Activated naive CD4-positive, alpha-beta T cell treated with anti-CD3 and anti-CD28 coated beads, Interleukin-2, amount 10 ng/mL, durations not matched to agents 7 days and 5 days (primary cell): ENCODE measurements at regions not wholly inside any gene's neighbourhood (a gene's known extent, or its start where the extent isn't known, plus 50 kb on each side); places are given as distances from the start of the nearest gene placed in this dataset.

Experiments used
- CTCF ChIA-PET: fragments of 350-600 bp; sonication (Branson Sonifier 250); formaldehyde crosslinking; loops from one replicate; lab custom pipeline; 2021; ENCODE audit warnings: antibody characterized with exemption; lab: Charles Lee
- DNase-seq: peaks from one replicate; pipeline ENCODE4 v3.0.0-alpha.2; 2020
- H3K27ac Mint-ChIP-seq: one replicate; pipeline ENCODE4 v1.8.0; 2021; ENCODE audit warnings: mild to moderate bottlenecking, moderate library complexity, mixed read lengths
- H3K27me3 Mint-ChIP-seq: one replicate; pipeline ENCODE4 v1.8.0; 2021; ENCODE audit warnings: mild to moderate bottlenecking, mixed read lengths
- H3K36me3 Mint-ChIP-seq: one replicate; pipeline ENCODE4 v1.8.0; 2021; ENCODE audit warnings: mixed read lengths
- H3K4me1 Mint-ChIP-seq: one replicate; pipeline ENCODE4 v1.8.0; 2021; ENCODE audit warnings: mixed read lengths
- H3K4me3 Mint-ChIP-seq: one replicate; pipeline ENCODE4 v1.8.0; 2021; ENCODE audit warnings: mild to moderate bottlenecking, moderate library complexity, mixed read lengths
- H3K9me3 Mint-ChIP-seq: one replicate; pipeline ENCODE4 v1.8.0; 2021; ENCODE audit warnings: mixed read lengths

DNA sequence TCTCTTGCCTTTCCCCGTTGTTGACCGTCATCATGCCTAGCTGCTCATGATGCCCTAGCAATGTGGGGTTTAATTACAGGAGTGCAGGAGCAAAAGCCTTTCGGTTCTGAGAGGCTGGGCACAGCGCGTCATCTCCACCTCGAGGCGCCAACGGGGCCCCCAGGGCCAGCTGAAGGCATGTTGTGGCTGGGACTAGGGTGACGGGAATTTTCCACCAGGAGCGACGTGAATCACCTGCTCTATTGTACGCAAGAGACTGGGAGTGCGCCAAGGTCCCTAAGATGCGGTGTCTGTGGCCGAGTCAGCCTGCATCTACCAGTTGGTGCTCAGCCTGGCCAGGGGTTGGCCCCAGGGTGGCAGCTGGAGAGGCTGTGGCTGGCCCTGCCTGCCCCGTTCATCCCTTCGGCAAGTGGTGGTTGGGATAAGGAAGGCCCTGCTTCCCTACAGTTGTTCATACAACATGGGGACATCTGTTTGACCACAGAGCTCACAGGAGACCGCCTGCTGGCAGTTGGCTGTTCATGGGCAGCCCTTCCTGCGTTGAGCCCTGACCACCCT is 1175.6 kb downstream of the BRD1 start:
- H3K27me3 Mint-ChIP-seq: no peaks in the 10 kb centered on the region
- no peaks in the 10 kb centered on the region for H3K36me3 Mint-ChIP-seq
- CTCF ChIA-PET: no interaction called here
- H3K4me1 Mint-ChIP-seq: no peaks in the 10 kb centered on the region
- H3K9me3 Mint-ChIP-seq: no peaks in the 10 kb centered on the region
- no peak overlapping the region for H3K4me3 Mint-ChIP-seq
- no peak overlapping the region for H3K27ac Mint-ChIP-seq
- no peak for DNase-seq

DNA sequence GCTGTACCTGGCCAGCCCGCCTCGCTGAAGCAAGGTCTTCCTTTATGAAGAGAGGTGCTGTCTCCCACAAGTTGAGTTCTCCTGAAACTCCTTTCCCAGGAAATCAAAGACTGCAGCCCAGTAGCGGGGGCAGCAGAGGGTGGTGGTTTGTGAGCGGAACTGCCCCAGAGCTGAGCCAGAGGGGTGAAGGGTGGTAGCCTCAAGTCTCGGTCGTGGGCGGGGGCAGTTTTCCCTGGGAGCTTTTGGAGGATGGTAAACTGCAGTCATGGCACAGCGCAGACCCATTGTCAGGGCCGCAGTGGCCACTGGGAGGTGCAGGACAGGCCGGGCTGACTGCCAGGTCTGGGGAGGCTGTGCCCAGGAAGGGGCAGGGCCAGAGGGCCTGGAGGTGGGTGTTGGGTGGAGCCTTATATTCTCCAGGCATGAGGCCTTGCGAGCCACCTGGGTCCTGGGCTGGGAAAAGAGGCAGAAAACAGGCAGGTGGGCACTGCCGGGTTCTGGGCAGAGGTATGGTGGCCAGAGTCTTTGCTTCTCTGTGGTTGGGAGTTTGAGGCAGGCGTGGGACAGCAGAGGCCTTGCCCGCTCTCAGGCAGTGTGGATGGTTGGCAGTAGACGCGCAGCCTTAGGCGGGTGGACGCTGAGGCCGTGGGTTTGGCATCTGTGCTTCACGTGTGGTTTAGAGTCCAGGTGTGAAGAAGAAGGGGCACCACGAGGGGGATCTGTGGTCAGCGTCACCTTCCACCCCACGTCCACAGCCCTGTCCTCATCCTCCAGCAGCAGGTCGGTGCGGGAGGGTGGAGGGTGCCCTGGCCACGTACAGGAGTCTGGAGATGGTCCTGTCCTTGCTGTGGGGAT is 1176.4 kb downstream of the BRD1 start:
- Mint-ChIP-seq H3K27me3 (no peaks in the 10 kb centered on the region), H3K36me3 (no peaks in the 10 kb centered on the region), H3K27ac (no peak overlapping the region), H3K9me3 (no peaks in the 10 kb centered on the region), H3K4me3 (no peak overlapping the region), H3K4me1 (no peaks in the 10 kb centered on the region)
- no peak for DNase-seq
- CTCF ChIA-PET: no interaction called here

DNA sequence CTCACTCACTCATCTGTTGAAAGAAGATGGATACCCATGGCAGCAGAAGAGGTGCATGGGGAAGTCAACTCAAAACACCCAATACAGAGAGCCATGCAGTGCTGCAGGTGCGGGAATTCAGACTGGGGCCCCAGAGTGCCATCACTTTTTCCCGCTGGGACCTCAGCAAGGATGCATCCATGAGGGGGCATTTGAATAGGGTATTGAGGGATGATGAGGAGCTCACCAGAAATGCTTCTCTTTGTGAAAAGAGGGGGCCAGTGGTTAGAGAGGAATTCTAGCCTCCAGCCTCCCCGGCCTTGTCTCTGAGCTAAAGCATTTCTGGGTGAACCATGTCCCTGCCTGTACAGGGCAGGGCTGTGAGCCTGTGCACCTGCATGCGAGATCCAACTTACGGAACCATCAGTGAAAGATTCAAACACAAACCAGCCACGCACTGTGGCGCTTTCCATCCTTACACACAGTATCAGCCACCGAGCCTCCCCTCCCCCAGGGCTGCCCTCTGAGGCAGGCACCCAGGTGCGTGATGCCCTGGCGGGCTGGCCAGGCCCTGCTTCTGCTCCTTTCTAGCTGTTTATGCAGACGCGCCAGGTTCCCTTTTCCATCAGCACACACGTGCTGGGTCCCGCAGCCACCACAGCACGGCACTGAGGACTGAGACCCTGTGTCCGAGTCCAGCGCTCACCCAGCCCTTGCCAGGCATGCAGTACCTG is 1177.2 kb downstream of the BRD1 start:
- no peak for DNase-seq
- H3K9me3 Mint-ChIP-seq: no peaks in the 10 kb centered on the region
- no peaks in the 10 kb centered on the region for H3K4me1 Mint-ChIP-seq
- H3K36me3 Mint-ChIP-seq: no peaks in the 10 kb centered on the region
- H3K4me3 Mint-ChIP-seq: no peak overlapping the region
- no peak overlapping the region for H3K27ac Mint-ChIP-seq
- H3K27me3 Mint-ChIP-seq: no peaks in the 10 kb centered on the region
- CTCF ChIA-PET: no interaction called here

DNA sequence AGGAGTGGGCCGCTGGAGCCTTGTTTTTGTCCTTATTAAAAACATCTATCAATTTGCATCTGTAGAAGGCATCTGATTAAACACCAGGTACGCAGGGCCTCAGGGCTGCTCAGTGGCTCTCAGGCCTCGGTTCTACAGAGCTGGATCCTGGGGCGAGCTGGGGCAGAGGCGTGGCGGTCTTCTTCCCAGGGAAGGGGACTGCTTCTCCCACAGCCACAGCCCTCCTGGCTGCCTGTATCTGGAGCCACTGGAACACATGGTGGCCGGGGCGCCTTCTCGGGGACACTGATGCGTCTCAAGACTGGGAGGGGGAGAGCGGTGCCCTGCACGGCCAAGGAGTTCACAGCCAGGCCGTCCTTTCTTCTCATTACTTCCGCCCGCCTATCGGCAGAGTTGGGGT is 1178.2 kb downstream of the BRD1 start:
- no peak overlapping the region for H3K4me3 Mint-ChIP-seq
- no peak overlapping the region for H3K27ac Mint-ChIP-seq
- no peaks in the 10 kb centered on the region for H3K4me1 Mint-ChIP-seq
- no peaks in the 10 kb centered on the region for H3K27me3 Mint-ChIP-seq
- CTCF ChIA-PET: no interaction called here
- no peaks in the 10 kb centered on the region for H3K9me3 Mint-ChIP-seq
- H3K36me3 Mint-ChIP-seq: no peaks in the 10 kb centered on the region
- no peak for DNase-seq

DNA sequence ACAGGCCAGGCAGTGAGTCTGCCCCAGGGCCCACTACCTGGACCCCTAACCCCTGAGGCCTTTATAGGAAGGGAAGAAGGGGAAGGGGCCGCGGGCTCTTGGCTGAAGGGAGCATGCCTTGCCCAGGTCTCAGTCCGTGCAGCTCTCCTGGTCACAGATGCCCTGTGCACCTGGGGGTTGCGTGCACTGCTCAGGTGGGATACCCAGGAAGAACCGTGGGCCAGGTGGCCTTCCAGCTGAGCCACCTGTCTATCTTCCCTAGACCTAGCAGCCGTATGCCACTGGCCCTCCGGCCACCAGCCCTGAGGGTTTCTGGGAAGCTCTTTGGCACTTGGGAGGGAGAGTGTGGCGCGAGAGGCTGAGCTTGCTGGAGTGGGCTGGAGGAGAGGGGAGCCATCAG is 1178.6 kb downstream of the BRD1 start:
- Mint-ChIP-seq H3K9me3 (no peaks in the 10 kb centered on the region), H3K27ac (no peak overlapping the region), H3K4me1 (no peaks in the 10 kb centered on the region), H3K36me3 (no peaks in the 10 kb centered on the region), H3K27me3 (no peaks in the 10 kb centered on the region), H3K4me3 (no peak overlapping the region)
- CTCF ChIA-PET: no interaction called here
- DNase-seq: no peak

DNA sequence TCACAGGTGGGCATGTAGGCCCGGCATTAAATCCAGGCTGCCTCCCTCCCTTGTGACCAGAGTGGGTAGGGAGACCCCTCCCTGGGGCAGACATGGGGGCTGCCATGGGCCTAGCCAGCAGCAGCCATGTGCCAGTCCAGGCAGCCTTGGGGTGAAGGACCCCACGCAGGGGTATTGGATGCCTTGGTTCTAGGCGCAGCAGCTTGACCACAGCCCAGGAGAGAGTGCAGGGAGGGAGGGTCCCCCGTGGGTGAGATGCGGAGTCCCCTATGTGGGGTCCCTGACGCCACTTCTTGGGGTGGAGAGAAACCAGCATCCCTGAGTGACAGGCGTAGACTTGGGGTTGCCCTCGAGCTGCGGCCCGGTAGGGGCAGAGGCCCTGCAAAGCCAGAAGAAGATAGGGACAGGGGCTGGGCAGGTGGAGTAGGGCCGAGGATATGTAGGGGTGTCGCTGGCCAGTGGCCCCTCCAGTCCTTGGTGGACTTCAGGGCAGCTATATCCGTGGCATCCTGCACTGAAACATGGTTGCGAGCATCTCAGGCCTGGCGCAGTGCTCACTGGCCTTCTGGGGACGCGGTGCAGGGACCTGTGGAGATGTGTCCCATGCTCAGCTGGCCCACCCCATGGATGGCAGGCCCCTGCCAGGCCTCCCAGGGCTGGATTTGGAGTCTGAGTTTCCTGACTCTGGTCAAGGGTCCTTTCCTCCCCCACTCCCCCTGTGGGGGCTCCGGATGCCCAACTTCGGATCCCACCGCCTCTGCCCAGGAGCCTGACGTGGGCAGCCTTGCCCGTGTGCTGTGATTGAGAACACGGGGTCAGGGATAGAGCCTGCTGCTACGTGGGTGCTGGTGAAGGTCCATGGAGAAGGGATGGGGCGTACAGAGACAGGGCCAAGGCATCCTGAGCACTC is 1179.8 kb downstream of the BRD1 start:
- H3K4me3 Mint-ChIP-seq: no peak overlapping the region
- H3K36me3 Mint-ChIP-seq: no peaks in the 10 kb centered on the region
- H3K9me3 Mint-ChIP-seq: no peaks in the 10 kb centered on the region
- DNase-seq: no peak
- H3K4me1 Mint-ChIP-seq: no peaks in the 10 kb centered on the region
- no peaks in the 10 kb centered on the region for H3K27me3 Mint-ChIP-seq
- no peak overlapping the region for H3K27ac Mint-ChIP-seq
- CTCF ChIA-PET: no interaction called here

DNA sequence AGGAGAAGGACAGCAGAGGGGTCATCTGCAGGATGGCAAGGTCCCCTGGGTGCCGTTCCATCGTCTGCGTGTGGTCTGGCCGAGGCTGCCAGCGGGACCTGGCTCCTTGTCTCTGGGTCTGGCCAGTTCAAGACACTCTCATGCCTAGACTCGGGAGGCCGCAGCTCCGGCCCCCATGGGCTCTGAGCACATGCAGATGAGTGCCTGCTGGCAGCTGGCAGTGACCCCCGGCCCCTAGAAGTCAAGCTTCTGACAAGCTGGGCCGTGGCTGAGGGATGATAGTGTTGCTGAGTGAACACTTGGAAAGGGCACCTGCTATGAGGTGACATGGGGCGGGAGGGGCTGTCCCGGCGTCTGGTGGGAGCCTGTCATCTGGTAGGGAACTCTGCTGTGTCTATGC is 1180.6 kb downstream of the BRD1 start:
- Mint-ChIP-seq H3K36me3 (no peaks in the 10 kb centered on the region), H3K4me3 (no peak overlapping the region)

DNA sequence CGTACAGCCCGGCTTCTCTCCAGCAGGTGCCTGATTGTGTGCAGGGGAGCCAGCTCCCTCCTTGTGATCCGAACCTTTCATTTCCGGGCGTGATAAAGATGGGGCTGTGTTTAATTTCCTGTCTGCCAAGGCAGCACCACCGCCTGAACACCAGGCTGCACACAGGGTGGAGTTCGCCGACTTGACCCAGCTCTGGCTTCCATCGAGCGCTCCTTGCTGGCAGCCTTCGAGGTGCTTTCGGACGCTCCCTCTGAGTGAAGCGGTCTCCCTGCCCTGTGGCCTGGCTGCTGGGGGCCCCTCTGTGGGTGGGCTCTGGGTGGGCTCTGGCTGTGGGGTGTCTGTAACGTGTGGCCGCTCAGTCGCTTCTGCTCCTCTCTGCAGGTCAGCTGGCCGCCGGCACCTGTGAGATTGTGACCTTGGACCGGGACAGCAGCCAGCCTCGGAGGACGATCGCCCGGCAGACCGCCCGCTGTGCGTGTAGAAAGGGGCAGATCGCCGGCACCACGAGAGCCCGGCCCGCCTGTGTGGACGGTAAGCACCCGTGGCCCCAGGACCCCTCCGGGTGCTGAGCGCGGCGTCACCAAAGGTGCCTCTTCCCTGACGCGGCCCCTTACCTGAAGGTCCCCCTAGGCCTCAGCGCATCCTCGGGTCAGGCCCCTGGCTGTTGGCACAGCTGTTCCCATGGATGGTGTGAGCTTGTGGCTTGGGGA is 1181.3 kb downstream of the BRD1 start:
- H3K36me3 Mint-ChIP-seq: no peaks in the 10 kb centered on the region
- DNase-seq: no peak
- no peak overlapping the region for H3K4me3 Mint-ChIP-seq
- CTCF ChIA-PET: no interaction called here
- no peaks in the 10 kb centered on the region for H3K4me1 Mint-ChIP-seq
- no peaks in the 10 kb centered on the region for H3K9me3 Mint-ChIP-seq
- H3K27me3 Mint-ChIP-seq: no peaks in the 10 kb centered on the region
- no peak overlapping the region for H3K27ac Mint-ChIP-seq

More for the DNA sequence above, 1180.6 kb downstream of the BRD1 start:
- no peak for DNase-seq
- no peaks in the 10 kb centered on the region for H3K4me1 Mint-ChIP-seq
- no peaks in the 10 kb centered on the region for H3K27me3 Mint-ChIP-seq
- no peak overlapping the region for H3K27ac Mint-ChIP-seq
- CTCF ChIA-PET: no interaction called here
- no peaks in the 10 kb centered on the region for H3K9me3 Mint-ChIP-seq

DNA sequence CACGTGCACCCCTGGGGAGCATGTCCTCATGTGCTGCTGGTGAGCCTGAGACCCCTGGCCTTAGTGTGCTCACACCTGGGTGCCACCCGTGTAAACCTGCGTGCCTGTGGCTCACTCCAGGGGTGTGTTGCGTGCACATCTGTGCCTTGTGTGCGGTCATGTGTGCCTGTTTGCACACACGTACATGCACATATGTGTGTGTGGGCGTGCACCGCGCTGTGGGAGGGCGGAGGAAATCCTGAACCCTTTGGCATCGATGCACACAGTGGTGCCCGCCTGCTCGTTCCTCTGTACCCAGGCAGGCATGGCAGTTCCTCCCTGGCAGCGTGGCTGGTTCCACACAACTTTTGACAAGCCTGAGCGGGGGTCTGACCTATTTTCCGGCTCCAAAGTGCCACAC is 1181.9 kb downstream of the BRD1 start:
- no peak overlapping the region for H3K4me3 Mint-ChIP-seq
- no peaks in the 10 kb centered on the region for H3K36me3 Mint-ChIP-seq
- H3K27ac Mint-ChIP-seq: no peak overlapping the region
- H3K9me3 Mint-ChIP-seq: no peaks in the 10 kb centered on the region
- DNase-seq: no peak
- H3K27me3 Mint-ChIP-seq: no peaks in the 10 kb centered on the region
- H3K4me1 Mint-ChIP-seq: no peaks in the 10 kb centered on the region
- CTCF ChIA-PET: no interaction called here

DNA sequence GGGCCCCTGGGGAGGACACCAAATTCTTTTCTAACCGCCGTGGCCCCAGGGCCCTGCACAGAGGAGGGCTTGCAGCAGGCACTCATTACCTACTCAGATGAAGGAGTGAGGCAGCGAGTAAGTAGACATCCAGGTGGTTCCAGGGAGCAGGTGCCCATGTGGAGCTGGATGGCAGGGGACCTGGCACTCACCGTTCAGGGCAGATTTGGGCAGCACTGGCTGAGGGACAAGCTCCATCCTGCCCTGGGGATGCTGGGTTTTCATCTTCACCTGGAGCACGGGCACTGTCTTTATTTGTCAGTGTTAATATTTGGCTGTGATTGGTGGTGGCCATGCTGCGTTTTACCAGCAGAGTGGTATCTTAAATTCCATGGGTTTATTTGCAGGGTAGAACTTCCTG is 1182.7 kb downstream of the BRD1 start:
- H3K4me1 Mint-ChIP-seq: no peaks in the 10 kb centered on the region
- no peaks in the 10 kb centered on the region for H3K36me3 Mint-ChIP-seq
- no peak overlapping the region for H3K4me3 Mint-ChIP-seq
- no peaks in the 10 kb centered on the region for H3K9me3 Mint-ChIP-seq
- no peak for DNase-seq
- H3K27me3 Mint-ChIP-seq: no peaks in the 10 kb centered on the region
- no peak overlapping the region for H3K27ac Mint-ChIP-seq
- CTCF ChIA-PET: no interaction called here

DNA sequence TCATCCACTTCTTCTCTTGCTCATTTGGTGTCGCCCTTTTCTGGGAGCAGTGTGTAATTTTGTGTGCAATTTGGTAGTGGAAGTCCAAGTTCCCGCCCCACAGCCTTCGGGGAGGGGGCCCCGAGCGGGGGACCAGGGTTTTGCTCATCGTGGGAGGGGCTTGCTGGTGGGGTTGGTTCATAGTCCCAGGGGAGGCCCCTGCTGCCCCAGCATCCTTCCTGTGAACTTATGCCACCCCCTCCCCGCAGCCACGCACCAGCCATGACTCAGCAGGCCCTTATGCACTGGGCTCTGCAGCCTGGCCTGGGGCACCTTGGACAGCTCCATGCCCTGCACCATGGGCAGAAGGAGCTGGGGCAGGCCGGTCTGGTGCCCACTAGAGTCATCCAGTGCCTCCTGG is 1183.6 kb downstream of the BRD1 start:
- Mint-ChIP-seq H3K9me3 (no peaks in the 10 kb centered on the region), H3K27me3 (no peaks in the 10 kb centered on the region)

DNA sequence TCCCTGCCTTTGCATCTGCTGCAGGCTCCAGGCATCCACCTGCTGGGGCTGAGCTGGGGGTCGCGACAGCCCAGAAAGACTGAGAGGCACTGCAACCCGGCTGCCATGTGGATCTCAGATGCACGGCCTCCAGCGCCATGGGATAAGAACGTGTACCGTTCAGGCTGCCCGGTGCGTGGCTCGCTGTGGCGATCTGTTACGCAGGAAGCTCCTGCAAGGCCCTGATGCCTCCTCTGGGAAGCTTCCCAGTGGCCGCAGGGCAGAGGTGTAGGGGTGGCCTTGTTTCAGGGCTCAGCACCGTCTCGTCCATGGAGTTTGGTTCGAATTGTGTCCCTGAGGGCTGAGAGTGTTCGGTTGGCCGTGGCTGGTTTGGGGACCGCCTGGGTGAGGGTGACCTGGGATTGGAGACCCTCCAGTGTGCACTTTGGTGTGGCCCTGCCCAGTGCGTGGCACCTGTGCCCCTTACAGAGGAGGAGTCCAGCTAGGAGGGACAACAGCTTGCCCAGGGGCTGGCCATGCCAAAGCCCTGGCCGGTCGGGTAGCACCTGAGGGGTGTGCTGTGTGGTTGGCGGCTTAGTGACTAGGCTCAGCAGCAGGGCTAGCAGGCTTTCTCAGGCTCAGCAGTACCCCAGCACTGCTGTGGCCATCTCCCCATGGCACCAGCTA is 1184.5 kb downstream of the BRD1 start:
- H3K4me1 Mint-ChIP-seq: no peaks in the 10 kb centered on the region
- DNase-seq: no peak
- CTCF ChIA-PET: no interaction called here
- no peaks in the 10 kb centered on the region for H3K9me3 Mint-ChIP-seq
- no peaks in the 10 kb centered on the region for H3K36me3 Mint-ChIP-seq
- no peaks in the 10 kb centered on the region for H3K27me3 Mint-ChIP-seq
- H3K4me3 Mint-ChIP-seq: no peak overlapping the region
- no peak overlapping the region for H3K27ac Mint-ChIP-seq

More for the DNA sequence above, 1183.6 kb downstream of the BRD1 start:
- Mint-ChIP-seq H3K27ac (no peak overlapping the region), H3K4me1 (no peaks in the 10 kb centered on the region), H3K36me3 (no peaks in the 10 kb centered on the region), H3K4me3 (no peak overlapping the region)
- CTCF ChIA-PET: no interaction called here
- no peak for DNase-seq

DNA sequence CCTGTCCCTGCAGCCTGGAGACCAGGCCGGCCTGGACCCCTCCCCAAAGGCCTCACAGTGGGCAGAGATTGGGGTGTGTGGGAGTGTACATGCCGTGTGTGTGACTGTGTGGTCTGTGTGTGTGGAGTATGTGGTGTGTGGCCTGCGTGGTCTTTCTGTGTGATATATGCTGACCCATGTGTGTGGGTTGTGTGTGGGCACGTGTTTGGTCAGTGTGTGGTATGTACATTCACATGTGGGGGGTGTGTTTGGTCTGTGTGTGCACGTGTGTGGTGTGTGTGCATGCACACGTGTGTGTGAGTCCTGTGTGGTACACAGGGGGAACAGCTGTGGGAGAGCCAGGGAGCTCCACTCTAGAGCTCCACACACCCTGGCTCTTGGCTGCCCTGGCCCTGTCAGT is 1185.1 kb downstream of the BRD1 start:
- Mint-ChIP-seq H3K27ac (no peak overlapping the region), H3K9me3 (no peaks in the 10 kb centered on the region), H3K27me3 (no peaks in the 10 kb centered on the region), H3K4me3 (no peak overlapping the region), H3K36me3 (no peaks in the 10 kb centered on the region), H3K4me1 (no peaks in the 10 kb centered on the region)
- DNase-seq: no peak
- CTCF ChIA-PET: no interaction called here
